ENCODE measurements at regions not wholly inside any gene's neighbourhood (a gene's known extent, or its start where the extent isn't known, plus 50 kb on each side); places are given as distances from the start of the nearest gene placed in this dataset.
"Not testable (repeated sequence)": the region's sequence is repeated elsewhere in the genome, so short reads cannot be mapped to it uniquely, and the experiment has no call there.

DNA sequence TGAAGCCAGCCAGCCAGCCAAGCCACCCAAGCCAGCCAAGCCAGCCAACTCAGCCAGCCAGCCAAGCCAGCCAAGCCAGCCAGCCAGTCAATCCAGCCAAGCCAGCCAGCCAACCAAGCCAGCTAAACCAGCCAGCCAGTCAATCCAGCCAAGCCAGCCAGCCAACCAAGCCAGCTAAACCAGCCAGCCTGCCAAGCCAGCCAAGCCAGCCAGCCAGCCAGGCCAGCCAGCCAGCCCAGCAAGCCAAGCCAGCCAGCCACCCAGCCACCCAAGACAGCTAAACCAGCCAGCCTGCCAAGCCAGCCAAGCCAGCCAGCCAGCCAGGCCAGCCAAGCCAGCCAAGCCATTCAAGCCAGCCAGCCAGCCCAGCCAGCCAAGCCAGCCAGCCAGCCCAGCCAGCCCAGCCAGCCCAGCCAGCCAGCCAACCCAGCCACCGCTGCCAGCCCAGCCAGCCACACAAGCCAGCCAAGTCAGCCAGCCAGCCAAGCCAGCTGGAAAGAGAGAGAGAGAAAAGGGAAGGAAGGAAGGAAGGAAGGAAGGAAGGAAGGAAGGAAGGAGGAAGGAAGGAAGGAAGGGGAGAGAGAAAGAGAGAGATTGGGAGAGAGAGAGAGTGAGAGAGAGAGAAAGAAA lies 1606.8 kb downstream of the RPIA start:
- not testable (repeated sequence) for DNase-seq

DNA sequence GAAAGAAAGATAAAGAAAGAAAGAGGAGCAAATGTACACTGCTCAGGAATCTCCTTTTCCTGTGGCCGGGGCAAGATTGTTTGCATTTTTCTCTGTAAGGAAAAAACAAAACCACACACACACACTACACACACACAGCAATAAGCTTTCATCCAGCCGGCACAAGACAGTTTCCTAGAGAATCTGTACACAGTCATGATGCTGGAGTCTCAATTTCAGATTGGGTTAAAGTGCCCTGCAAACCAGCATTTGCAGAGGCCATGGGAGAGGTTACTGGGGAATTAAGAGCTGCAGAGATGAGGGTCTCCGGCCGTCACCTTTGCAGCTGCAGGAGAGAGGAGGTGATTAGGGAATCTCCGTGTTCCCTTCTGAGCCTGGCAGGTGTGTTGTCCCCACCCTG lies 1607.5 kb downstream of the RPIA start:
- DNase-seq, result not testable (repeated sequence)

DNA sequence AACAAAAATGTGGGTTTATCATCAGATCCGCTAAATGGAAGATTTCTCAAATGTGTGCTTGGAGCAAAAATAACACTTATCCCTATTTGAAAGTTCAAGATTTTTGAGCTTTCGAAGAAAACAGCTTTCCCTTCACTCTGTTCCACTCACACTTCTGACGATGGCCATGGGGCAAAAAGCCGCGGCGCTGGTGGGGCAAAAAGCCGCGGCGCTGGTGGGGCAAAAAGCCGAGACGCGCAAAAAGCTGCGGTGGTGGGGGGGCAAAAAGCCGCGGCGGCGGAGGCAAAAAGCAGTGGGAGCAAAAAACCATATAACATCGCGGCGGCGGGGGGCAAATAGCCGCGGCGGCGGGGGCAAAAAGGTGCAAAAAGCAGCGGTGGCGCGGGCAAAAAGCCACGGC lies 1631.5 kb downstream of the RPIA start:
- DNase-seq, result not testable (repeated sequence)

DNA sequence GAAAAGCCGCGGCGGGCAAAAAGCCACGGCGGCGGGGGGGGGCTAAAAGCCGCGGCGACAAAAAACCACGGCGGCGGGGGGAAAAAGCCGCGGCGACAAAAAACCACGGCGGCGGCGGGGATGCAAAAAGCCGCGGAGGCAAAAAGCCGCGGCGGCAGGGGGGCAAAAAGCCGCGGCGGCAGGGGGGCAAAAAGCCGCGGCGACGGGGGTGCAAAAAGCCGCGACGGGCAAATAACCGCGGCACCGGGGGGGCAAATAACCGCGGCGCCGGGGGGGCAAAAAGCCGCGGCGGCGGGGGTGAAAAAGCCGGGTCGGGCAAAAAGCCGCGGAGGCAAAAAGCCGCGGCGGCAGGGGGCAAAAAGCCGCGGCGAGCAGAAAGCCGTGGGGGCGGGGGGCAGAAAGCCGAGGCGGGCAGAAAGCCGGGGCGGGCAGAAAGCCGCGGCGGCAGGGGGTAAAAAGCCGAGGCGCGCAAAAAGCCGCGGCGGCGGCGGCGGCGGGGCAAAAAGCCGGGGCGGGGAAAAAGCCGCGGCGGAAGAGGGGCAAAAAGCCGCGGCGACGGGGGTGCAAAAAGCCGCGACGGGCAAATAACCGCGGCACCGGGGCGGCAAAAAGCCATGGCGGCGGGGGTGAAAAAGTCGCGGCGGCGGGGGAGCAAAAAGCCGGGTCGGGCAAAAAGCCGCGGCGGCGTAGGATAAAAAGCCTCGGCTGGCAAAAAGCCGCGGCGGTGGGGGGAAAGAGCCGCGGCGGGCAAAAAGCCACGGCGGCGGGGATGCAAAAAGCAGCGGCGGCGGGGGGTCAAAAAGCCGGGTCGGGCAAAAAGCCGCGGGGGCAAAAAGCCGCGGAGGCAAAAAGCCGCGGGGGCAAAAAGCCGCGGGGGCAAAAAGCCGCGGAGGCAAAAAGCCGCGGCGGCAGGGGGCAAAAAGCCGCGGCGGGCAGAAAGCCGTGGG lies 1632.4 kb downstream of the RPIA start:
- DNase-seq, result not testable (repeated sequence)

DNA sequence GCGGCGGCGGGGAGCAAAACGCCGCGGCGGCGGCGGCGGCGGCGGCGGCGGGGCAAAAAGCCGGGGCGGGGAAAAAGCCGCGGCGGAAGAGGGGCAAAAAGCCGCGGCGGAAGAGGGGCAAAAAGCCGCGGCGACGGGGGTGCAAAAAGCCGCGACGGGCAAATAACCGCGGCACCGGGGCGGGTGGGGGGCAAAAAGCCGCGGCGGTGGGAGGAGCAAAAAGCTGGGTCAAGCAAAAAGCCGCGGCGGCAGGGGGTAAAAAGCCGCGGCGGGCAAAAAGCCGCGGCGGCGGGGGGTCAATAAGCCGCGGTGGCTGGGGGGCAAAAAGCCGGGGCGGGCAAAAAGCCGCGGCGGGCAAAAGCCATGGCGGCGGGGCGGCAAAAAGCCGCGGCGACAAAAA lies 1633.2 kb downstream of the RPIA start:
- DNase-seq, result not testable (repeated sequence)

DNA sequence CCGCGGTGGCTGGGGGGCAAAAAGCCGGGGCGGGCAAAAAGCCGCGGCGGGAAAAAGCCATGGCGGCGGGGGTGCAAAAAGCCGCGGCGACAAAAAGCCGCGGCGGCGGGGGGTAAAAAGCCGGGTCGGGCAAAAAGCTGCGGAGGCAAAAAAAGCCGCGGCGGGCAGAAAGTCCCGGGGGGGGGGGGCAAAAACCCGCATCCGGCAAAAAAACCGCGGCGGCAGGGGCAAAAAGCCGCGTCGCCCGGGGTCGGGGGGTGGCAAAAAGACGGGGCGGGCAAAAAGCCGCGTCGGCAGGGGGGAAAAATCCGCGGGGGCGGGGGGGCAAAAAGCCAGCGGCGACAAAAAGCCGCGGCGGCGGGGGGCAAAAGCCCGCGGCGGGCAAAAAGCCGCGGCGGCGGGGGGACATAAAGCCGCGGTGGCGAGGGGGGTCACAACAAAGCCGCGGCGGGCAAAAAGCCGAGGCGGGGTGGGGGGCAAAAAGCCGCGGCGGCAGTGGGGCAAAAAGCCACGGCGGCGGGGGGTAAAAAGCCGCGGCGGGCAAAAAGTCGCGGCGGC lies 1634.4 kb downstream of the RPIA start:
- not testable (repeated sequence) for DNase-seq

DNA sequence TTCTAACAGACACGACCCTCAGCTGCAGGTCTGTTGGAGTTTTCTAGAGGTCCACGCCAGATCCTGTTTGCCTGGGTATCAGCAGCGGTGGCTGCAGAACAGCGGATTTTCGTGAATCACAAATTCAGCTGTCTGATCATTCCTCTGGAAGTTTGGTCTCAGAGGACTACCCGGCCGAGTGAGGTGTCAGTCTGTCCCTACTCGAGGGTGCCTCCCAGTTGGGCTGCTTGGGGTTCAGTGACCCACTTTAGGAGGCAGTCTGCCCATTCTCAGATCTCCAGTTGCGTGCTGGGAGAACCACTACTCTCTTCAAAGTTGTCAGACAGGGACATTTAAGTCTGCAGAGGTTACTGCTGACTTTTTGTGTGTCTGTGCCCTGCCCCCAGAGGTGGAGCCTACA lies 1664.1 kb downstream of the RPIA start:
- not testable (repeated sequence) for DNase-seq

DNA sequence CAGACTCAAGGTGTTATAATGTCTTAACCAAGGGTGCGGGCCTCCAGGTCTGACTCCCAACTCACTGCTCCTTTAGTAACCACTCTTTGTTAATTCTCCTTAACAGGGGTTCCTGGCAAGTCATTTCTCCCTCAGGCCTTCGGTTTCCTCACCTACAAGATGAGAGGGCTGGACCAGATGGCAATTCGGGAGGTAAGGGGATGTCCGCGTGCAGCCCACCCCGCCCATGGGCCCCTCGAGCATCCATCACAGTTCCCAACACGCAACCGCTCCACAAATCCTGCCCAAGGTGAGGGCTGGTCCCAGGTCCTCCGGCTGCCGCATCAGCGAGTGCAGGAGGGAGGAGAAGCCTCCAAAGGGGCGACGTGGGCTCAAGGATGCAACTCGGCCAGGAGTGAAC lies 1667.9 kb downstream of the RPIA start:
- not testable (repeated sequence) for DNase-seq

DNA sequence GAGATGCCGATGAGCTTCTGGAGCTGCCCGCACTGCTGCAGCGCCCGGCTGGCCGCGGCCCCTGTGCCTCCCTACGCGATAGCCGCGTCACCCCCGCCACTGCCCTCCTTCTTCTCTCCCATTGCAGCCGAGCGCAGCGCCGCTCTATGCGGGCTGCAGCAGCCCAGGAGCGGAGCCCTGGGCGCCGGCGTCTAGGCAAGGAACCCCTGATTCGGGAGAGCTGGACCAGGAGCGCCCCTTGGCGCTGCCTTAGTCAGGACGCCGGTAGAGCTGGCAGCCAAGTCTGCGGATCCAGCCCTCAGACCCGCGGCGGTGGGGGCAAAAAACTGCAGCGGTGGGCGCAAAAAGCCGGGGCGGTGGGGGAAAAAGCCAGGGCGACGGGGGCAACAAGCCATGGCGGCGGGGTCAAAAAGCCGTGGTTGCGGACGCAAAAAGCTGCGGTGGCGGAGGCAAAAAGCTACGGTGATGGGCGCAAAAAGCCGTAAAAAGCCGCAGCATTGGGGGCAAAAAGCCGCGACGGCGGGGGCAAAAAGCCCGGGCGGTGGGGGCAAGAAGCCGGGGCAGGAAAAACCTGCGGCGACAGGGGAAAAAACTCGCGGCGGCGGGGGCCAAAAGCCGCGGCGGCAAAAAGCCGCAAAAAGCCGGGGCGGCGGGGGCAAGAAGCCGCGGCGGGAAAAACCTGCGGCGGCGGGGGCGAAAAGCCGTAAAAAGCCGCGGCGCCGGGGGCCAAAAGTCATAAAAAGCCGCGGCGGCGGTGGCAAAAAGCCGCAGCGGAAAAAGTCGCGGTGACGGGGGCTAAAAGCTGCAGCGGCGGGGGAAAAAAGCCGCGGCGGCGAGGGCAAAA lies 1668.6 kb downstream of the RPIA start:
- DNase-seq, result not testable (repeated sequence)

DNA sequence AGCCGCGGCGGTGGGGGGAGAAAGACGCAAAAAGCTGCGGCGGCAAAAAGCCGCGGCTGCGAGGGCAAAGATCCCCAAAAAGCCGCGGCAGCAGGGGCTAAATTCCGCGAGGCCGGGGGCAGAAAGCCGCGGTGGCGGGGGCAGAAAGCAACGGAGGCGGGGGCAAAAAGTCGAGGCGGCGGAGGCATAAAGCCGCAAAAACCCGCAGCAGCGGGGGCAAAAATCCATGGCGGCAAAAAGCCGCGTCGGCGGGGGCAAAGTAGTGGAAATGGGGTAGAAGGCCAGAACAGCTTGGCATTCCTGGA lies 1669.2 kb downstream of the RPIA start:
- not testable (repeated sequence) for DNase-seq

Measured in T-helper 1 cell (primary cell).